Stimulated activated memory B cell treated with anti-CD40 and anti-IgM and Interleukin-4, amounts not matched to agents 10 μg/mL and 1 μg/mL and 100 μg/mL, for 72 hours (primary cell): ENCODE measurements at regions not wholly inside any gene's neighbourhood (a gene's known extent, or its start where the extent isn't known, plus 50 kb on each side); places are given as distances from the start of the nearest gene placed in this dataset.

Source experiments
- ATAC-seq: fragments of 150-1000 bp; cut with Tn5 transposase; 2 replicates; pipeline ENCODE4 v1.10.0; 2021
- H3K27ac Mint-ChIP-seq: one replicate; pipeline ENCODE4 v1.8.0; 2022; ENCODE audit warnings: mild to moderate bottlenecking, mixed read lengths
- H3K27me3 Mint-ChIP-seq: one replicate; pipeline ENCODE4 v1.8.0; 2022; ENCODE audit warnings: mixed read lengths
- H3K36me3 Mint-ChIP-seq: one replicate; pipeline ENCODE4 v1.8.0; 2022; ENCODE audit warnings: mixed read lengths
- H3K4me1 Mint-ChIP-seq: one replicate; pipeline ENCODE4 v1.8.0; 2022; ENCODE audit warnings: mixed read lengths
- H3K4me3 Mint-ChIP-seq: one replicate; pipeline ENCODE4 v1.8.0; 2022; ENCODE audit warnings: mild to moderate bottlenecking, moderate library complexity, mixed read lengths
- H3K9me3 Mint-ChIP-seq: one replicate; pipeline ENCODE4 v1.8.0; 2022; ENCODE audit warnings: mixed read lengths

GRCh38 chr13:29999492-30000369 is 149.3 kb upstream of the UBL3 start:
- ATAC-seq: no peak
- Mint-ChIP-seq H3K27me3 (peaks cover 7% of the 10 kb centered on the region), H3K9me3 (no peaks in the 10 kb centered on the region), H3K36me3 (no peaks in the 10 kb centered on the region), H3K4me1 (no peaks in the 10 kb centered on the region), H3K27ac (no peak overlapping the region), H3K4me3 (no peak overlapping the region)

DNA sequence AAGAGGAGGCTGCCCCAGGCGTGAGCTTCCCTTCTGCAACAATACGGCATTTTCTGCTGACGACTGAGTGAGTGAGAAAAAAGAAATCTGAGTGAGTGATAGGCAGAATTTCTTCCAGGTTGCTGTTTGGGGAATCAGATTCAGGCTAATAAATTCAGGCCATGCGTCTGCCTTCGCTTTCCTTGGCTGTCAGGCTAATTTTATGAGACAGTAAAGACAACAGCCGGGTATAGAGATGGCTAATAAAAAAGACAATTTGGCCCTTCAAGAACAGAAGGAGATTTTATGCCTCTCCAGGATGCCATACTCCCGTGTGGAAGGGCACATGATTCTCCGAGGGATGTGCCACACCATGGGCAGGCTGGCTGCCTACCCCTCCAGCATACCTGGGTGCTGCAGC is 145.9 kb upstream of the UBL3 start:
- ATAC-seq: no peak
- no peak overlapping the region for H3K27ac Mint-ChIP-seq
- H3K27me3 Mint-ChIP-seq: peaks cover 16% of the 10 kb centered on the region
- no peak overlapping the region for H3K4me3 Mint-ChIP-seq
- no peaks in the 10 kb centered on the region for H3K9me3 Mint-ChIP-seq
- no peaks in the 10 kb centered on the region for H3K36me3 Mint-ChIP-seq
- no peaks in the 10 kb centered on the region for H3K4me1 Mint-ChIP-seq

DNA sequence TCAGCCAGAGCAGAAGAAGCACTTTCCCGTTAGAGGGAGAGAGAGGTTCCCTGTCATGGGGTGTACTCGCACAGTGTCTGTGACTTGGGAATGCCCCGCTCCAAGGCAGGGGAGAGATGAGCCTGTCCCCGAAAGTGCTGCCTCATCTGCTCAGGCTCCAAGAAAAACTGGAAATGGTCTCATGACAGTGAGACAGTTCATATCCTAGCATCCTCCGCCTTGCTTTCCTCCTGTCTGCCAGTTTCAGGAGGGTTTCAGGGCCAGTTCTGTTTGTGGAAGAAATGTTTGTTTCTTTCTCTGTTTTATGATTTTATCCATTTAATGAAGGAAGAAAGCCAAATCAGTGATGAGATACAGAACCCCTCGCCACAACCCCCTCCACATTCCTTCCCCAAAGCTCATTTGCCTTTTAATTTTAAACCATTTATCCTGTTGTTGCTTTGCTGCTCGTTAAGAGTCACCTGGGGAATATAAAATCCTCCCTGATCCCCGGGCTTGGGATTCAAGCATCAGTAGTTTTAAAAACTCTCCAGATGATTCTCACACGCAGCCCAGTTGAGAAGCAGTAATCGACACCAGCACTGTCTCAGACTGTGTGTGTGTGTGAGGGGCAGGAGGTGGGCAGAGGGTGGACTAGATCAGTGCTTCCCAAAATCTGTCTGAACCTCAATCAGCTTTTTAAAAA is 144.6 kb upstream of the UBL3 start:
- H3K9me3 Mint-ChIP-seq: no peaks in the 10 kb centered on the region
- no peaks in the 10 kb centered on the region for H3K36me3 Mint-ChIP-seq
- H3K4me1 Mint-ChIP-seq: no peaks in the 10 kb centered on the region
- H3K27me3 Mint-ChIP-seq: peaks cover 25% of the 10 kb centered on the region
- no peak overlapping the region for H3K27ac Mint-ChIP-seq
- no peak for ATAC-seq
- no peak overlapping the region for H3K4me3 Mint-ChIP-seq

DNA sequence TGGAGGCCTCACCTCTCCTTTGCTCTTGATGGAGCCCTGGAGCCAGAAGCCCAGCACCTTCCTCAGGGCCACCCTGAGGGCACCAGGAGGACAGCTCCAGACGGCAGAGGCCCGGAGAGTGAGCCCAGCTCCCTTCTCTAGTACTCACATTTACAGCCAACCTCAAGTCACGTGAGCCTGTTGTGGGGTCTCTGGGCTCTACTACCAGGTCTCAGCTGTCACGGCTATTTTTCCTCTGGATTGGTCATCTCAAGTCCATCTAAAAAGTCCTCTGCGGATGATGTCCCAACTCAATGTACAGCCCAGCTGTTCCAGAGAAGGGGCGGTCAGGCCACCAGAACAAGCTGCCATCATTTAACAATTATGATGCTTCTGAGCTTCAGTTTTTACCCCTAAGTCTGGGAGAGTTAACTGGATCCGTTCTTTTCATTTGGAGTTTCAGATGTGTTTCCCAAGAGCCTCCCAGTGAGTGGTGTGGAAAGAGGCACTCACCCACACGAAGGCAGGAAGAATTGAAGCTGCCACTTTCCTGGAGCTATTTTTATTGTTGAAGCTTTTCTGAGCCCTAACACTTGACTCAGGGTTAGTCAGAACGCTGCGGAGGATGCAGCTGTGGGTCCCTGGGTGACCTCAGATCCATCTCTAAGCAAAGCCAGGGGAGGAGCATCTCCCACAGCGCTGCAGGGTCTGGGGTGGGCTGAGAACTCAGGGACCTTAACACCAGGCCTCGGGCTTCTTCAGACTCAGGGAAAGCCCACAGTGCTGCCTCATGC is 143.5 kb upstream of the UBL3 start:
- H3K27me3 Mint-ChIP-seq: peaks cover 33% of the 10 kb centered on the region
- no peaks in the 10 kb centered on the region for H3K36me3 Mint-ChIP-seq
- no peak for ATAC-seq
- no peaks in the 10 kb centered on the region for H3K9me3 Mint-ChIP-seq
- no peak overlapping the region for H3K4me3 Mint-ChIP-seq
- H3K4me1 Mint-ChIP-seq: no peaks in the 10 kb centered on the region
- H3K27ac Mint-ChIP-seq: no peak overlapping the region

- Mint-ChIP-seq H3K27ac (no peak overlapping the region), H3K9me3 (peaks cover 2% of the 10 kb centered on the region), H3K36me3 (no peaks in the 10 kb centered on the region), H3K27me3 (peaks cover 40% of the 10 kb centered on the region), H3K4me3 (no peak overlapping the region), H3K4me1 (no peaks in the 10 kb centered on the region)
- no peak for ATAC-seq
Observed at GRCh38 chr13:29993196-29993595, 142.8 kb upstream of the UBL3 start.

DNA sequence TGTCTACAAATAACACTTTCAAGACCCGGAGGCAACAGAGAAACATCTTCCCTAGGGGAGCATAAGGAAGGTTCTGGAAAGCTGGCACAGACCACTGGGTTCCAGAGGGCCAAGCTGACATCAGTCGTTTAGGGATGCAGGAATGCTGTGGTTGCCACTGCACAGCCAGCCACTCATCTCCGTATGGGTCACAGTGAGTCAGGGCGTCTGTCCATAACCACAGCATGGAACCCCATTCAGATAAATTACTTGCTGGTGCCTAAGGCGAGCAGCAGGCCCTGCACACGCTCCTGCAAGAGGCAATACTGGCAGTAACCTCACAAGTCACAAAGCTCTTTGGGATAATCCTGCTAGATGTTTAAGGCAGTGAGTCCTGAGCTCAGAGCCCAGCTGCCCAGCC is 140.9 kb upstream of the UBL3 start:
- no peak overlapping the region for H3K27ac Mint-ChIP-seq
- H3K36me3 Mint-ChIP-seq: no peaks in the 10 kb centered on the region
- no peak overlapping the region for H3K4me3 Mint-ChIP-seq

DNA sequence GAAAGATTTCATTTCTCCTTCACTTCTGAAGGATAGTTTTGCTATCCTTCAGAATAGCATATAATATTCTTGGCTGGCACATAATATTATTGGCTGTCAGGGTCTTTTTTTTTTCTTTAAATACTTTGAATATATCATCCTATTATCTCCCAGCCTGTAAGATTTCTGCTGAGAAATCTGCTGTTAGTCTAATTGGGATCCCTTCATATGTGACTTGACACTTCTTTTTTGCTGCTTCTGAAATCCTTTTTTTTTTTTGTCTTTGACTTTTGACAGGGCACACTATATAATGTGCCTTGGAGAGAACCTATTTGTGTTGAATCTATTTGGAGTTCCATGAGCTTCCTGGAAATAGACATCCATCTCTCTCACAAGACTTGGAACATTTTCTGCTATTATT is 136.9 kb upstream of the UBL3 start:
- Mint-ChIP-seq H3K27me3 (peaks cover 54% of the 10 kb centered on the region), H3K27ac (no peak overlapping the region), H3K4me1 (no peaks in the 10 kb centered on the region), H3K9me3 (peaks cover 18% of the 10 kb centered on the region), H3K4me3 (no peak overlapping the region), H3K36me3 (no peaks in the 10 kb centered on the region)
- no peak for ATAC-seq

More for the DNA sequence above, 140.9 kb upstream of the UBL3 start:
- ATAC-seq: no peak
- H3K4me1 Mint-ChIP-seq: no peaks in the 10 kb centered on the region
- H3K27me3 Mint-ChIP-seq: peaks cover 54% of the 10 kb centered on the region
- peaks cover 14% of the 10 kb centered on the region for H3K9me3 Mint-ChIP-seq

GRCh38 chr13:29980339-29980738 is 129.9 kb upstream of the UBL3 start:
- no peaks in the 10 kb centered on the region for H3K4me1 Mint-ChIP-seq
- peaks cover 9% of the 10 kb centered on the region for H3K9me3 Mint-ChIP-seq
- no peak for ATAC-seq
- H3K36me3 Mint-ChIP-seq: no peaks in the 10 kb centered on the region
- H3K27ac Mint-ChIP-seq: no peak overlapping the region
- H3K27me3 Mint-ChIP-seq: peaks cover 8% of the 10 kb centered on the region
- no peak overlapping the region for H3K4me3 Mint-ChIP-seq

GRCh38 chr13:29978211-29978610 is 127.8 kb upstream of the UBL3 start:
- H3K4me1 Mint-ChIP-seq: no peaks in the 10 kb centered on the region
- H3K27ac Mint-ChIP-seq: no peak overlapping the region
- H3K27me3 Mint-ChIP-seq: no peaks in the 10 kb centered on the region
- no peaks in the 10 kb centered on the region for H3K36me3 Mint-ChIP-seq
- no peak for ATAC-seq
- peaks cover 6% of the 10 kb centered on the region for H3K9me3 Mint-ChIP-seq
- no peak overlapping the region for H3K4me3 Mint-ChIP-seq

DNA sequence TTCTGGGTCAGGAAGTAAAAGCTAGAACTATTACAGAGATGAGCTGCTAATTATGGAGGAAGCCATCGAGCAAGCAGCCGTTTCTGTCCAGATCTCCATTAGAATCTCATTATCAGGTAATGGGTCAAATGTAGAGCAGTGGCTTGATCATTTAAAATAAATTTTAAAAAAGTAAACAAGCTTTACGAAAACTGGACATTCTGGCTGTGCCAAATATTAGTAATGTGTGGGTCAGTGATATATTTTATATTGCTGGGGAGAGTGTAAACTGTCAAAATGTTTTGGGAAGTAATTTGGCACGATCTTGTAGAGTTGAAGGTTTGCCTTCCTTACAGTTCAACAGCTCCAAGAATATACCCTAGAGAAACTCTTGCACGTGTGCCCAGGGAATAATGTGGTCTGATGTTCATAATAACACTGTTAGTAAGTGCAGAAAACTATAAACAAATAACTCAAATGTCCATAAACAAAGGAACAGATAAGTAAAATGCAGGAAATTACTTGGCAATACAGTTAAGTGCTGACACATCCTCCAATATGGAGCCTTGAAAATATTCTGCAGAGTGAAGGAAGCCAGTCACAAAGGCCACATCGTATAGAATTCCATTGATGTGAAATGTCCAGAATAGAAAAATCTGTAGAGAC is 127.2 kb upstream of the UBL3 start:
- Mint-ChIP-seq H3K36me3 (no peaks in the 10 kb centered on the region), H3K4me3 (no peak overlapping the region), H3K4me1 (no peaks in the 10 kb centered on the region), H3K27me3 (no peaks in the 10 kb centered on the region), H3K27ac (no peak overlapping the region), H3K9me3 (peaks cover 6% of the 10 kb centered on the region)
- ATAC-seq: no peak

DNA sequence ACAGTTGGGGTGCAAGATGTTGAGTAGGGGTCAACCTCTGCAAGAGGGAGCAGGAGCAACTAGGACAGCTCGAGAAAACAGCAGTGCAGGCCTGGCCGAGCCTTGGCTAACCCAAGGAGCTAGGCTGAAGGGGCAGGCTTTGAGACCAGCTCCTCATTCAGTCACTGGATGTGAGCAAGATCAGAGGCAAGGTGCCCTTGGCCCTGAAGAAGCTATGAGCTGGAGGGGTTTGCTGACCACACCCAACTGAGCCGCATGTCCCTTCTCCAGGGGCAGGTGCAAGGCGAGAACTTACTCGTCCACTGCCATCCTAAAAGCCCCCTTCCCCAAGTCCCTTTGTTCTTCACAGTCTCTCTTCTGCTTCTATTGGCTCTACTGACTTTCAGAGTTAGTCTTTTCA is 126.1 kb upstream of the UBL3 start:
- H3K27me3 Mint-ChIP-seq: no peaks in the 10 kb centered on the region
- H3K9me3 Mint-ChIP-seq: peaks cover 2% of the 10 kb centered on the region
- H3K4me1 Mint-ChIP-seq: no peaks in the 10 kb centered on the region
- no peaks in the 10 kb centered on the region for H3K36me3 Mint-ChIP-seq
- no peak for ATAC-seq
- no peak overlapping the region for H3K4me3 Mint-ChIP-seq
- H3K27ac Mint-ChIP-seq: no peak overlapping the region

GRCh38 chr13:29975283-29975682 is 124.9 kb upstream of the UBL3 start:
- no peak overlapping the region for H3K27ac Mint-ChIP-seq

DNA sequence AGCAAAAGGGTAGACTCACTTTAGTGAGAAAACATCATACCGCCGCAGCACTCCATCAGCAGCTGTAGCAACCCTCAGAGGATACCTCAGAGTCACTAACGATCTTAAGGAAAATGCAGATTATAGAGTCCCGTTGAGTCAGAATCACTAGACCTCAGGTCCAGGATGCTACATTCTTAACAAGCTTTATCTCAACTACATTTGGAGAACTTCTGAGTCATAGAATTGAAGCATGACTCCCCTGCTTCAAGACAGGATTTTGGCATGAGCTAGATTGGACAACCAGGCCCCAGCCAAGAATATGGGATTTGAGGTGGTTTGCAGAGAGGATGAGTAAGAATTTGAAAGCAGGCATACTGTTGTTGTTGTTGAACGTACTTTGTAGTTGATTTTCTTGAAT is 118.9 kb upstream of the UBL3 start:
- Mint-ChIP-seq H3K27me3 (peaks cover 6% of the 10 kb centered on the region), H3K4me1 (no peaks in the 10 kb centered on the region), H3K27ac (no peak overlapping the region), H3K36me3 (peaks cover 4% of the 10 kb centered on the region), H3K9me3 (peaks cover 13% of the 10 kb centered on the region), H3K4me3 (no peak overlapping the region)
- ATAC-seq: no peak

More at GRCh38 chr13:29975283-29975682, 124.9 kb upstream of the UBL3 start:
- H3K4me3 Mint-ChIP-seq: no peak overlapping the region
- H3K4me1 Mint-ChIP-seq: no peaks in the 10 kb centered on the region
- H3K9me3 Mint-ChIP-seq: no peaks in the 10 kb centered on the region
- no peaks in the 10 kb centered on the region for H3K36me3 Mint-ChIP-seq
- H3K27me3 Mint-ChIP-seq: no peaks in the 10 kb centered on the region
- no peak for ATAC-seq

DNA sequence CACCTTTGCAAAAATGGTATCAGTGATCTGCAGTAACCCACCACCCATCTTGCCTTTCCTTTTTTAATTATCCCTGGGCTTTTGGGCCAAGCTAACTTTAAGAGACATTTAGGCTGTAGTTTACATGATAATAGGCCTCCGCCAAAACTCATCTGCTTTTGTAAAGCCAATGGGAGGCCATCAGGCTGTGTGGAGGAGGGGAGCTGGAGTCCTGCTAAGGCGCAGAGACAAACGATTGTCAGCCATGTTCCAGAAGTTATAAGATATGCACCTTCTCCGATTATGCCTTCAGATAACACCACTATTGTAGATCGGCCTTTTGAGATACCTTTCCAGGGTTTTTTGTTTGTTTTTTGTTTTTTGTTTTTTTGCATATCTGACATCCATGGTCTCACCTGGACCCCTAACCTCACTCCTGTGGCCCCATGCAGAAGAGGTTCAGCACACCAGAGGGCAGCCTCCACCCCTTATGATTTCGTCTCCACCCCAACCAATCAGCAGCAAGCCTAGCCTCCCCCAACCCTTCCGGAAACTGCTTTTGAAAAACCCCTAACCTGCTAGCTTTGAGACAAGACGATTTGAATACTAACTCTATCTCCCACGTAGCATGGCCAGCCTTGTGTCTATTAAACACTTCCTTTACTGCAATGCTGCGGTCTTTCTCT is 113.9 kb upstream of the UBL3 start:
- Mint-ChIP-seq H3K27me3 (peaks cover 8% of the 10 kb centered on the region), H3K27ac (no peak overlapping the region), H3K9me3 (peaks cover 13% of the 10 kb centered on the region)

More for the DNA sequence above, 113.9 kb upstream of the UBL3 start:
- ATAC-seq: no peak
- H3K4me3 Mint-ChIP-seq: no peak overlapping the region
- H3K4me1 Mint-ChIP-seq: no peaks in the 10 kb centered on the region
- H3K36me3 Mint-ChIP-seq: peaks cover 4% of the 10 kb centered on the region
